ENCODE measurements at regions not wholly inside any gene's neighbourhood (a gene's known extent, or its start where the extent isn't known, plus 50 kb on each side); places are given as distances from the start of the nearest gene placed in this dataset.

DNA sequence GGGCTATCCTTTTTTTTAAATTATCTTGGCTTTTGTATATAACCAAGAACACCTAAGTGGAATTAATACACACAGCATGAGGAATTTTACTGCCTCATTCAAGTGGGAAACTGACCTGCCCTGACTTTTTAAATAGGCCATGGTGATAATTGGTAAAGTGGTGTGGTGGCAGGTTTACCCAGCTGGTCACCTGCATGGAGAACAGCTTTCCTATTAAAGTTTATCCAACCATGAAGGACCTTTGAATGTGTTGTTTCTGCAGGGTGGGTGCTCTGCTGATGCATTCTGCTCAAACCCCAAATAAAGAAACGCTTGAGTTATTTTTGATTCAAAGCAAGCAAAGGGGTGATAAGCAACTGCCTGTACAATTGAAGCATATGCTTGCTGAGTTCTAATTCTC lies 261.0 kb upstream of the GRIN3A start:
- no peak overlapping the region for H3K4me3 ChIP-seq (ENCODE audit: low read length in 3 of 3)
- no peak overlapping the region for H3K9ac ChIP-seq (ENCODE audit: low read depth in 1 of 3, low read length in 3 of 3)
- H3K27me3 ChIP-seq (ENCODE audit: control insufficient read depth in 3 of 3, insufficient read depth in 3 of 3, low read length in 3 of 3): no peaks in the 10 kb centered on the region
- no peaks in the 10 kb centered on the region for H3K9me3 ChIP-seq (ENCODE audit: control insufficient read depth in 3 of 3, low read length in 3 of 3)
- no peak overlapping the region for H3K27ac ChIP-seq (ENCODE audit: low read depth, low read length)
- no peaks in the 10 kb centered on the region for H3K4me1 ChIP-seq (ENCODE audit: control insufficient read depth in 3 of 3, insufficient read depth in 3 of 3, low read length in 3 of 3)
- no peaks in the 10 kb centered on the region for H3K36me3 ChIP-seq (ENCODE audit: control insufficient read depth in 3 of 3, insufficient read depth in 3 of 3, low read length in 3 of 3)

DNA sequence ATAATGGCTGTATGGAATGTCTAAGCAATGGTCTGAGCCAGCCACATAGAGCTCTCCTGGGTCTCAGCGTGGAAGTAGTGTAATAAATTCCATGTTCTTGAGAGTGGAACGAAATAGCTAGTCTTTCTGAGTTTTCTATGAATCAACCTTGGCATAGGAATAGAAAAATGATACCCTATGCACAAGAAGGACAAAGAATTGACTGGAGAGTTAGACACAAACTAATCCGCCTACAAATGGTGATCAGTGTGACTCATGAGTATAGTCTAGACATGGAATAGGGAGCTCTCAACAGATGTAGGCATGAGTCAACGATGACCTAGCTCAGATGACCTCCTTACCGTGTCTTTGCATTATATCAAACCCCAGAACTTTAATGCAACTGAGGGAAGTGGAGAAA lies 256.8 kb upstream of the GRIN3A start:
- H3K9ac ChIP-seq (ENCODE audit: low read depth in 1 of 3, low read length in 3 of 3): no peak overlapping the region

DNA sequence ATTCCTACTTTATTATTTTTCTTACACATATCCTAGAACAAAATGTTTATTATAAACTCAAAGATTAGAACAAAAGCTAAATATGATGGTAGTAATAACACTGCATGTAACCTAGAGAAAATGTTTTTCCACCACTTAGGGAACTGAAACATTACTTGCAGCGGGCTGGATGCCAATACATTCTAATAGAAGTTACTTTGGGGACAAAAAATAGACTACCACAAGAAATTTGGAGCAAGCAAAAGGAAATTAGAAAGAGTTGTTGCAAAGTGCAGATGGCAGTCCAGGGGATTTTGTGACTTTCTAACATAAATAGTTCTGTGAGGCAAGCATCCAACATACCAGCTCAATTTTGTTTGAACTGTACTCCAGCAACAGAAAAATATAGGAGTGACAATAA lies 255.3 kb upstream of the GRIN3A start:
- Histone ChIP-seq H3K4me3 (ENCODE audit: low read length in 3 of 3) (no peak overlapping the region), H3K27me3 (ENCODE audit: control insufficient read depth in 3 of 3, insufficient read depth in 3 of 3, low read length in 3 of 3) (no peaks in the 10 kb centered on the region), H3K9me3 (ENCODE audit: control insufficient read depth in 3 of 3, low read length in 3 of 3) (no peaks in the 10 kb centered on the region), H3K27ac (ENCODE audit: low read depth, low read length) (no peak overlapping the region), H3K4me1 (ENCODE audit: control insufficient read depth in 3 of 3, insufficient read depth in 3 of 3, low read length in 3 of 3) (no peaks in the 10 kb centered on the region), H3K9ac (ENCODE audit: low read depth in 1 of 3, low read length in 3 of 3) (no peak overlapping the region), H3K36me3 (ENCODE audit: control insufficient read depth in 3 of 3, insufficient read depth in 3 of 3, low read length in 3 of 3) (no peaks in the 10 kb centered on the region)

More for the DNA sequence above, 256.8 kb upstream of the GRIN3A start:
- no peaks in the 10 kb centered on the region for H3K4me1 ChIP-seq (ENCODE audit: control insufficient read depth in 3 of 3, insufficient read depth in 3 of 3, low read length in 3 of 3)
- no peak overlapping the region for H3K4me3 ChIP-seq (ENCODE audit: low read length in 3 of 3)
- H3K27ac ChIP-seq (ENCODE audit: low read depth, low read length): no peak overlapping the region
- no peaks in the 10 kb centered on the region for H3K27me3 ChIP-seq (ENCODE audit: control insufficient read depth in 3 of 3, insufficient read depth in 3 of 3, low read length in 3 of 3)
- no peaks in the 10 kb centered on the region for H3K9me3 ChIP-seq (ENCODE audit: control insufficient read depth in 3 of 3, low read length in 3 of 3)
- no peaks in the 10 kb centered on the region for H3K36me3 ChIP-seq (ENCODE audit: control insufficient read depth in 3 of 3, insufficient read depth in 3 of 3, low read length in 3 of 3)

DNA sequence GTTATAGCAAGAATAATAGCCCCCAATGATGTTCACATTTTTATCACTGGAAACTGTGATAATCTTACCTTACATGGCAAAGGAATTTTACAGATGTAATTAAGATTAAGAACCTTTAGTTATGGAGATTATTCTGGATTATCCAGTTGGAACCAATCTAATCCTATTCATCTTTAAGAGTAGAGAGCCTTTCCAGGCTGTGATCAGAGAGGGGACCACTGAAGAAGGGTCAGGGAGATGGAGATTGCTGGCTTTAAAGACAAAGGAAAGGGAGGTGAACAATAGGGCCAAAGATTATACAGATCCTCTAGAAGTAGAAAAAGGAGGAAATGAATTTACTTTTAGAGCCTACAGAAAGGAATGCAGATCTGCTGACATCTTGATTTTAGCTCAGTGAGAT lies 253.5 kb upstream of the GRIN3A start:
- H3K4me1 ChIP-seq (ENCODE audit: control insufficient read depth in 3 of 3, insufficient read depth in 3 of 3, low read length in 3 of 3): no peaks in the 10 kb centered on the region
- H3K36me3 ChIP-seq (ENCODE audit: control insufficient read depth in 3 of 3, insufficient read depth in 3 of 3, low read length in 3 of 3): no peaks in the 10 kb centered on the region
- H3K4me3 ChIP-seq (ENCODE audit: low read length in 3 of 3): no peak overlapping the region
- H3K9ac ChIP-seq (ENCODE audit: low read depth in 1 of 3, low read length in 3 of 3): no peak overlapping the region
- no peak overlapping the region for H3K27ac ChIP-seq (ENCODE audit: low read depth, low read length)
- H3K9me3 ChIP-seq (ENCODE audit: control insufficient read depth in 3 of 3, low read length in 3 of 3): no peaks in the 10 kb centered on the region
- no peaks in the 10 kb centered on the region for H3K27me3 ChIP-seq (ENCODE audit: control insufficient read depth in 3 of 3, insufficient read depth in 3 of 3, low read length in 3 of 3)

DNA sequence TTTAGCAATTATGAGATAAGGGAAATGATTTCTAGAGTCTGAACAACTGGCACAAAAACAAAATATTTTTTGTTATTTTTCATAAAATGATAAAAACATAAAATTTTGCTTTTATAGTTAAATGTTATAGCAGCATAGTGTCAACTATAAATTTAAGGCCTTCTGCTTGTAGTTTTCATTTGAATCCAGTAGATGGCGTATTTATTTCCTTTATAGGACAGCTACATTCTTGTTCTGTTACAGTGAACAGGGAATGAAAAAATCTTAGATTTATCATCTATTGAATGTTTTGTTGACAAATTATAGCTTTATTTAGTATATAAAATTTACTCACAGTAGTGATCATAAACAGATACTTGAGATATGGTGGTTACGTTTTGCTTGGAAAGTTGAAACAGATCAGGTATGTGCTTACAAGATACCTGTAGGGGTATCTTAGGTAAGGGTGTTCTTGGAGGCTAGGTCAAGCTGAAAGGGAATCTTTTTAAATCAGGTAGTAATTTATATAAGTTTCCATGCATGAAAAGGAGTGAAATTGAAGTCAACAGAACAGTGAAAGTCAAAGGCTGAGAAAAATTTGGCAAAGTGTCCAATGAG lies 239.3 kb upstream of the GRIN3A start:
- Histone ChIP-seq H3K27me3 (ENCODE audit: control insufficient read depth in 3 of 3, insufficient read depth in 3 of 3, low read length in 3 of 3) (no peaks in the 10 kb centered on the region), H3K4me3 (ENCODE audit: low read length in 3 of 3) (no peak overlapping the region), H3K9me3 (ENCODE audit: control insufficient read depth in 3 of 3, low read length in 3 of 3) (peaks cover 0 to 3% (median 0%) of the 10 kb centered on the region in 3 donors), H3K27ac (ENCODE audit: low read depth, low read length) (no peak overlapping the region), H3K9ac (ENCODE audit: low read depth in 1 of 3, low read length in 3 of 3) (no peak overlapping the region), H3K36me3 (ENCODE audit: control insufficient read depth in 3 of 3, insufficient read depth in 3 of 3, low read length in 3 of 3) (no peaks in the 10 kb centered on the region), H3K4me1 (ENCODE audit: control insufficient read depth in 3 of 3, insufficient read depth in 3 of 3, low read length in 3 of 3) (no peaks in the 10 kb centered on the region)

DNA sequence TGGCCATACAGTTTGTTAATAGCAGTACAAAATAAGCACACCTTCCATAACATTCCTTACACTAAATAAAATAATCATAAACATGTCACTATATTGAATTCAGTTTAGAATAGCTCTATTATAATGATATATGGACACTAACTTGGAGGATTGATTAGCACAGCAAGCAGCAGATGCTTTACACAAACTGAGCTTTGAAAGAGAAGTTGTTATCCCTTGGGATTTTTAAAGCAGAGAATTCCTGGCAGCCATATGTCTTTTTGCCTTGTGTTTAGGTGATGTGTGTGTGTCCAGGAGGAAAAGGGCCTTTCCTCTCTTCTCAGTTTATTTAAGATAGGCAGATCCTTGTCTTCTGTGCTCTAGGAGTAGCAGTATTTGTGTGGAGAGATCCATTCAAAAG lies 232.2 kb upstream of the GRIN3A start:
- H3K4me3 ChIP-seq (ENCODE audit: low read length in 3 of 3): no peak overlapping the region
- H3K36me3 ChIP-seq (ENCODE audit: control insufficient read depth in 3 of 3, insufficient read depth in 3 of 3, low read length in 3 of 3): no peaks in the 10 kb centered on the region
- H3K27me3 ChIP-seq (ENCODE audit: control insufficient read depth in 3 of 3, insufficient read depth in 3 of 3, low read length in 3 of 3): no peaks in the 10 kb centered on the region
- no peak overlapping the region for H3K9ac ChIP-seq (ENCODE audit: low read depth in 1 of 3, low read length in 3 of 3)
- no peak overlapping the region for H3K27ac ChIP-seq (ENCODE audit: low read depth, low read length)
- no peaks in the 10 kb centered on the region for H3K4me1 ChIP-seq (ENCODE audit: control insufficient read depth in 3 of 3, insufficient read depth in 3 of 3, low read length in 3 of 3)
- H3K9me3 ChIP-seq (ENCODE audit: control insufficient read depth in 3 of 3, low read length in 3 of 3): no peaks in the 10 kb centered on the region

DNA sequence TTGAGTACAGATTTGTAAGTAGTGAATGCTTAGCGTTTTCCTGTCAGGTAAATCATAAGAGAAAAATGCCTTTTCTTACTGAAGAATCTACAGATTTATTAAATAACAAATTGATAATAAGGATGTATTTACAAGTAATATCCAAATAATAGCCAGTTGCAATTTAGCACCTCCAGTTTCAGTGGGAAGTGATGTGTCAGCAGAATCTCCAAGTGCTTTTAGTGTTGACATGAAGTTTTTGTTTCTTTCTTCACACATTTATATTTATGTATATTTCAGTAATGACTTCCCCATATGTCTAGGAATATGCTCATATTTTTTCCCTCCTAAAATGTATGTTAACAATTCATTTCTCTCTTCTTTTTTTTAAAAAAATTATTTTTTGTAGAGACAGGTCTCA lies 229.9 kb upstream of the GRIN3A start:
- no peaks in the 10 kb centered on the region for H3K27me3 ChIP-seq (ENCODE audit: control insufficient read depth in 3 of 3, insufficient read depth in 3 of 3, low read length in 3 of 3)
- no peak overlapping the region for H3K4me3 ChIP-seq (ENCODE audit: low read length in 3 of 3)
- no peak overlapping the region for H3K9ac ChIP-seq (ENCODE audit: low read depth in 1 of 3, low read length in 3 of 3)
- H3K27ac ChIP-seq (ENCODE audit: low read depth, low read length): no peak overlapping the region
- no peaks in the 10 kb centered on the region for H3K4me1 ChIP-seq (ENCODE audit: control insufficient read depth in 3 of 3, insufficient read depth in 3 of 3, low read length in 3 of 3)
- no peaks in the 10 kb centered on the region for H3K9me3 ChIP-seq (ENCODE audit: control insufficient read depth in 3 of 3, low read length in 3 of 3)
- no peaks in the 10 kb centered on the region for H3K36me3 ChIP-seq (ENCODE audit: control insufficient read depth in 3 of 3, insufficient read depth in 3 of 3, low read length in 3 of 3)

DNA sequence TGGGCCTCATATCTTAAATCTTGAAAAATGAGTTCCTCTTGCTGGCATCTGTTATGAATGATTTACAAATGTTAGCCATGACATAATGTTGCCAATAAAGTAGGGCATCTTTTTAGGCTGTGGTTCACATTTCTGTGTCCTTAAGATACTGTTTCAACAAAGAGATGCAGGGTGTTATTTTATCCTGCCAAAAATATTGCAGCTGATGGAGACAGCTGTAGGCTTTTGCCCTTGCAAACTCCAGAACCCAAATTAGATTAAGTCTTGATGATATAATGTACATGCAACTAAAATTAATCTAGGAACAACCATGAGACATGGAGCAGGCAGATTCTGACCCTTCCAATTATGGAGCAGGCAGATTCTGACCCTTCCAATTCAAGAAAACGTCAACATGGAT lies 228.2 kb upstream of the GRIN3A start:
- Histone ChIP-seq H3K9ac (ENCODE audit: low read depth in 1 of 3, low read length in 3 of 3) (no peak overlapping the region), H3K36me3 (ENCODE audit: control insufficient read depth in 3 of 3, insufficient read depth in 3 of 3, low read length in 3 of 3) (no peaks in the 10 kb centered on the region), H3K4me1 (ENCODE audit: control insufficient read depth in 3 of 3, insufficient read depth in 3 of 3, low read length in 3 of 3) (no peaks in the 10 kb centered on the region), H3K27ac (ENCODE audit: low read depth, low read length) (no peak overlapping the region), H3K27me3 (ENCODE audit: control insufficient read depth in 3 of 3, insufficient read depth in 3 of 3, low read length in 3 of 3) (no peaks in the 10 kb centered on the region), H3K4me3 (ENCODE audit: low read length in 3 of 3) (no peak overlapping the region), H3K9me3 (ENCODE audit: control insufficient read depth in 3 of 3, low read length in 3 of 3) (no peaks in the 10 kb centered on the region)

DNA sequence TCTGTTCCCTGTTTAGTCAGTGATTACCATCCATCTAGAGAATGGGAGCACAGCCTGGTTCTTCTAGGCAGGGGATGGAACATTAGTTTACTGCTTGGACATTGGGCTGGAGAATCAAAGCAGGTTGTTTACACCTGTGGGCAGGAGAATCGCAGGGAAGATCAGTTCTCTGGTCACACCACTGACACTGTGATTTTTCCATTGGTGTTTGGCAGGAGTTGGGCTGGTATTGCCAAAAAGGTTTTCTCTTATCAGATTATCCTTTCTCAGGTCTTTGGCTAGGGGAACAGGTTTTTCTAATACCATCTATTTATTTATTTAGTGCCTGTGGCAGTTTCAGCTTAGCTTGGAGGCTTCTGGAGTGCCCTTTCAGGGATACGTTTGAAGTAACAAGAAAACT lies 219.3 kb upstream of the GRIN3A start:
- H3K4me1 ChIP-seq (ENCODE audit: control insufficient read depth in 3 of 3, insufficient read depth in 3 of 3, low read length in 3 of 3): no peaks in the 10 kb centered on the region
- H3K27me3 ChIP-seq (ENCODE audit: control insufficient read depth in 3 of 3, insufficient read depth in 3 of 3, low read length in 3 of 3): no peaks in the 10 kb centered on the region
- no peaks in the 10 kb centered on the region for H3K9me3 ChIP-seq (ENCODE audit: control insufficient read depth in 3 of 3, low read length in 3 of 3)
- no peak overlapping the region for H3K9ac ChIP-seq (ENCODE audit: low read depth in 1 of 3, low read length in 3 of 3)
- H3K4me3 ChIP-seq (ENCODE audit: low read length in 3 of 3): no peak overlapping the region
- H3K27ac ChIP-seq (ENCODE audit: low read depth, low read length): no peak overlapping the region
- H3K36me3 ChIP-seq (ENCODE audit: control insufficient read depth in 3 of 3, insufficient read depth in 3 of 3, low read length in 3 of 3): no peaks in the 10 kb centered on the region

DNA sequence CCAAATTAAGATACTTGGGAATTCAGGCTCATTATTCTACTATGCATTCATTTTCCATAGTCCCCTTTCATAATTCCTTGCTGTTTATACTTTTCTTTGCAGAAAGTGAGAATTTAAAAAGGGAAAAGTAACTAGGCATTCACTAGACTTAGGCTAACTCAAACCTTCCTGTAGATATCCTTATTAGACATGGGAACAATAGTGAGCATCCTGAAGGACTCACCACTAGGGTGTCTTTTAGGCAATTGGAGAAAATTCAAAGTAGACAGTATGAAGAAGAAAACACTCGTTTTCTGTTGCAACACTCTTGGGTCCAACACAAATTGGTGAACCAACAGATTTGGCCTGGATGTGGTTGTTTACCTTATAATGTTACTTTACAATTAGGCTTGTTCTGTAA lies 213.2 kb upstream of the GRIN3A start:
- no peaks in the 10 kb centered on the region for H3K4me1 ChIP-seq (ENCODE audit: control insufficient read depth in 3 of 3, insufficient read depth in 3 of 3, low read length in 3 of 3)
- H3K27ac ChIP-seq (ENCODE audit: low read depth, low read length): no peak overlapping the region
- H3K36me3 ChIP-seq (ENCODE audit: control insufficient read depth in 3 of 3, insufficient read depth in 3 of 3, low read length in 3 of 3): no peaks in the 10 kb centered on the region
- no peak overlapping the region for H3K9ac ChIP-seq (ENCODE audit: low read depth in 1 of 3, low read length in 3 of 3)
- H3K27me3 ChIP-seq (ENCODE audit: control insufficient read depth in 3 of 3, insufficient read depth in 3 of 3, low read length in 3 of 3): no peaks in the 10 kb centered on the region
- H3K9me3 ChIP-seq (ENCODE audit: control insufficient read depth in 3 of 3, low read length in 3 of 3): no peaks in the 10 kb centered on the region
- H3K4me3 ChIP-seq (ENCODE audit: low read length in 3 of 3): no peak overlapping the region

DNA sequence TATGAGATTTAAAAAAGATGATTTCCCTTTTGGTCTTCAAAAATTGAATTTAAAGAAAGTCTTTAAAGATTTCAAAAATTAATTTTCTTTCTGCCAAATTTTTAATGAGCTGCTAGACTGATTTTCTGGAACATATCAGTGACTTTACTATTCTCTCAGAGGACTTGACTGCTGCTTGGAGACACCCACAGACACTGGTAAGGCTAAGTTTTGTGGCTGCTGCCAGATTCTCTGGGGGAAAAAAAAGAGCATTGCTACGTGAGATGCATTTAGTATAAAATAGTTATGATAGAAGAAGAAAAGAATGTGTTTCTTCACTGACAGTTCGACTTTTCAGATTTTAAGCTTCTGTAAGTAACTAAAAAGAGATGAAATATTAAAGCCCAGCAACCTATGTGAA lies 193.3 kb upstream of the GRIN3A start:
- no peaks in the 10 kb centered on the region for H3K9me3 ChIP-seq (ENCODE audit: control insufficient read depth in 3 of 3, low read length in 3 of 3)
- no peaks in the 10 kb centered on the region for H3K4me1 ChIP-seq (ENCODE audit: control insufficient read depth in 3 of 3, insufficient read depth in 3 of 3, low read length in 3 of 3)
- no peak overlapping the region for H3K4me3 ChIP-seq (ENCODE audit: low read length in 3 of 3)
- H3K27me3 ChIP-seq (ENCODE audit: control insufficient read depth in 3 of 3, insufficient read depth in 3 of 3, low read length in 3 of 3): no peaks in the 10 kb centered on the region
- no peaks in the 10 kb centered on the region for H3K36me3 ChIP-seq (ENCODE audit: control insufficient read depth in 3 of 3, insufficient read depth in 3 of 3, low read length in 3 of 3)
- no peak overlapping the region for H3K9ac ChIP-seq (ENCODE audit: low read depth in 1 of 3, low read length in 3 of 3)
- H3K27ac ChIP-seq (ENCODE audit: low read depth, low read length): no peak overlapping the region

Data from skeletal muscle tissue (tissue), 3 donors.